ENCODE measurements at regions not wholly inside any gene's neighbourhood (a gene's known extent, or its start where the extent isn't known, plus 50 kb on each side); places are given as distances from the start of the nearest gene placed in this dataset.
A peak's percentile ranks its signal among the peaks of the same experiment; 100 is the strongest.

DNA sequence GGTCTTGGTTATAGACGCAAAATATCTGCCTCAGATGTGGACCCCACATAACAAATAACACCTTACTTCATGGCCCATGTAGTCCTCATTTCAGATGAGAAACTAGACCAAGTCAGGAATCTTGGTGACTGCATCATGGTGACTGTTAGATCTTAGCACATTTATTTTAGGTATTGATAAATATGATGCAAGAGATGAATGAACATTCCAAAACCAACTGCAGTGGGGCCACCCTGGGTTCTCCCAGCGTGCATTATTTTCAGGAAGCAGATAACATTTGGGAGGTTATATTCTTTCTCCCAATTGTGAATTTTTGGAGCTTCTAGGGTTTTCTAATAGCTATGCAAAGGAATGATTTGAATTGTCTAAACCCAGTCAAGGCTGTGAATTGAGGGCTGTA is 55.2 kb upstream of the PTGR2 start:
- Histone ChIP-seq H3K4me3 (ENCODE audit: low read depth in 1 of 3, low read length in 3 of 3) (no peak overlapping the region), H3K9ac (ENCODE audit: low read depth in 1 of 2, low read length in 2 of 2) (no peak overlapping the region), H3K36me3 (ENCODE audit: control insufficient read depth in 4 of 4, insufficient read depth in 3 of 4, low read depth in 1 of 4, low read length in 3 of 4) (no peaks in the 10 kb centered on the region), H3K9me3 (ENCODE audit: control insufficient read depth in 4 of 4, low read length in 3 of 4) (no peaks in the 10 kb centered on the region), H3K4me1 (ENCODE audit: control insufficient read depth in 4 of 4, insufficient read depth in 4 of 4, low read length in 3 of 4) (peaks cover 10 to 26% (median 23%) of the 10 kb centered on the region in 4 donors), H3K27ac (ENCODE audit: low read depth in 1 of 2, low read length in 2 of 2) (peak overlapping the region; percentile 6 to 74), H3K27me3 (ENCODE audit: control insufficient read depth in 4 of 4, insufficient read depth in 4 of 4, low read length in 3 of 4) (no peaks in the 10 kb centered on the region)
- 56% methylated on average over 2 of the region's 2 CpGs for WGBS
- TF ChIP-seq FOXA2 (IDR thresholded peaks at IDR 0.05), result no peak
- TF ChIP-seq RAD21 (IDR thresholded peaks at IDR 0.05), result no peak
- TF ChIP-seq GABPA (IDR thresholded peaks at IDR 0.05 in 1 of 2, conservative IDR thresholded peaks at IDR 0.05 in 1 of 2), result no peak
- TF ChIP-seq, protein P1, sequence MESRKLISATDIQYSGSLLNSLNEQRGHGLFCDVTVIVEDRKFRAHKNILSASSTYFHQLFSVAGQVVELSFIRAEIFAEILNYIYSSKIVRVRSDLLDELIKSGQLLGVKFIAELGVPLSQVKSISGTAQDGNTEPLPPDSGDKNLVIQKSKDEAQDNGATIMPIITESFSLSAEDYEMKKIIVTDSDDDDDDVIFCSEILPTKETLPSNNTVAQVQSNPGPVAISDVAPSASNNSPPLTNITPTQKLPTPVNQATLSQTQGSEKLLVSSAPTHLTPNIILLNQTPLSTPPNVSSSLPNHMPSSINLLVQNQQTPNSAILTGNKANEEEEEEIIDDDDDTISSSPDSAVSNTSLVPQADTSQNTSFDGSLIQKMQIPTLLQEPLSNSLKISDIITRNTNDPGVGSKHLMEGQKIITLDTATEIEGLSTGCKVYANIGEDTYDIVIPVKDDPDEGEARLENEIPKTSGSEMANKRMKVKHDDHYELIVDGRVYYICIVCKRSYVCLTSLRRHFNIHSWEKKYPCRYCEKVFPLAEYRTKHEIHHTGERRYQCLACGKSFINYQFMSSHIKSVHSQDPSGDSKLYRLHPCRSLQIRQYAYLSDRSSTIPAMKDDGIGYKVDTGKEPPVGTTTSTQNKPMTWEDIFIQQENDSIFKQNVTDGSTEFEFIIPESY (IDR thresholded peaks at IDR 0.05), result no peak
- TF ChIP-seq HNF4A (conservative IDR thresholded peaks at IDR 0.05), result no peak
- no peak for TF ChIP-seq RXRA (IDR thresholded peaks at IDR 0.05)
- no peak for TF ChIP-seq EGR1 (IDR thresholded peaks at IDR 0.05; ENCODE audit: low read depth in 2 of 2)
- TF ChIP-seq FOXA1 (IDR thresholded peaks at IDR 0.05), result no peak
- no peak for TF ChIP-seq SP1 (IDR thresholded peaks at IDR 0.05)
- no peak for TF ChIP-seq HNF4G (IDR thresholded peaks at IDR 0.05)
- TF ChIP-seq YY1 (IDR thresholded peaks at IDR 0.05), result no peak
- TF ChIP-seq, protein P2, sequence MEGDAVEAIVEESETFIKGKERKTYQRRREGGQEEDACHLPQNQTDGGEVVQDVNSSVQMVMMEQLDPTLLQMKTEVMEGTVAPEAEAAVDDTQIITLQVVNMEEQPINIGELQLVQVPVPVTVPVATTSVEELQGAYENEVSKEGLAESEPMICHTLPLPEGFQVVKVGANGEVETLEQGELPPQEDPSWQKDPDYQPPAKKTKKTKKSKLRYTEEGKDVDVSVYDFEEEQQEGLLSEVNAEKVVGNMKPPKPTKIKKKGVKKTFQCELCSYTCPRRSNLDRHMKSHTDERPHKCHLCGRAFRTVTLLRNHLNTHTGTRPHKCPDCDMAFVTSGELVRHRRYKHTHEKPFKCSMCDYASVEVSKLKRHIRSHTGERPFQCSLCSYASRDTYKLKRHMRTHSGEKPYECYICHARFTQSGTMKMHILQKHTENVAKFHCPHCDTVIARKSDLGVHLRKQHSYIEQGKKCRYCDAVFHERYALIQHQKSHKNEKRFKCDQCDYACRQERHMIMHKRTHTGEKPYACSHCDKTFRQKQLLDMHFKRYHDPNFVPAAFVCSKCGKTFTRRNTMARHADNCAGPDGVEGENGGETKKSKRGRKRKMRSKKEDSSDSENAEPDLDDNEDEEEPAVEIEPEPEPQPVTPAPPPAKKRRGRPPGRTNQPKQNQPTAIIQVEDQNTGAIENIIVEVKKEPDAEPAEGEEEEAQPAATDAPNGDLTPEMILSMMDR (IDR thresholded peaks at IDR 0.05; ENCODE audit: low read depth, low read length, missing input control), result no peak
- TF ChIP-seq, protein P3, sequence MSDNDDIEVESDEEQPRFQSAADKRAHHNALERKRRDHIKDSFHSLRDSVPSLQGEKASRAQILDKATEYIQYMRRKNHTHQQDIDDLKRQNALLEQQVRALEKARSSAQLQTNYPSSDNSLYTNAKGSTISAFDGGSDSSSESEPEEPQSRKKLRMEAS (IDR thresholded peaks at IDR 0.05), result no peak
- TF ChIP-seq, protein P4, sequence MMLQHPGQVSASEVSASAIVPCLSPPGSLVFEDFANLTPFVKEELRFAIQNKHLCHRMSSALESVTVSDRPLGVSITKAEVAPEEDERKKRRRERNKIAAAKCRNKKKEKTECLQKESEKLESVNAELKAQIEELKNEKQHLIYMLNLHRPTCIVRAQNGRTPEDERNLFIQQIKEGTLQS (IDR thresholded peaks at IDR 0.05), result no peak
- TF ChIP-seq, protein P5, sequence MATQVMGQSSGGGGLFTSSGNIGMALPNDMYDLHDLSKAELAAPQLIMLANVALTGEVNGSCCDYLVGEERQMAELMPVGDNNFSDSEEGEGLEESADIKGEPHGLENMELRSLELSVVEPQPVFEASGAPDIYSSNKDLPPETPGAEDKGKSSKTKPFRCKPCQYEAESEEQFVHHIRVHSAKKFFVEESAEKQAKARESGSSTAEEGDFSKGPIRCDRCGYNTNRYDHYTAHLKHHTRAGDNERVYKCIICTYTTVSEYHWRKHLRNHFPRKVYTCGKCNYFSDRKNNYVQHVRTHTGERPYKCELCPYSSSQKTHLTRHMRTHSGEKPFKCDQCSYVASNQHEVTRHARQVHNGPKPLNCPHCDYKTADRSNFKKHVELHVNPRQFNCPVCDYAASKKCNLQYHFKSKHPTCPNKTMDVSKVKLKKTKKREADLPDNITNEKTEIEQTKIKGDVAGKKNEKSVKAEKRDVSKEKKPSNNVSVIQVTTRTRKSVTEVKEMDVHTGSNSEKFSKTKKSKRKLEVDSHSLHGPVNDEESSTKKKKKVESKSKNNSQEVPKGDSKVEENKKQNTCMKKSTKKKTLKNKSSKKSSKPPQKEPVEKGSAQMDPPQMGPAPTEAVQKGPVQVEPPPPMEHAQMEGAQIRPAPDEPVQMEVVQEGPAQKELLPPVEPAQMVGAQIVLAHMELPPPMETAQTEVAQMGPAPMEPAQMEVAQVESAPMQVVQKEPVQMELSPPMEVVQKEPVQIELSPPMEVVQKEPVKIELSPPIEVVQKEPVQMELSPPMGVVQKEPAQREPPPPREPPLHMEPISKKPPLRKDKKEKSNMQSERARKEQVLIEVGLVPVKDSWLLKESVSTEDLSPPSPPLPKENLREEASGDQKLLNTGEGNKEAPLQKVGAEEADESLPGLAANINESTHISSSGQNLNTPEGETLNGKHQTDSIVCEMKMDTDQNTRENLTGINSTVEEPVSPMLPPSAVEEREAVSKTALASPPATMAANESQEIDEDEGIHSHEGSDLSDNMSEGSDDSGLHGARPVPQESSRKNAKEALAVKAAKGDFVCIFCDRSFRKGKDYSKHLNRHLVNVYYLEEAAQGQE (IDR thresholded peaks at IDR 0.05), result no peak
- no peak for TF ChIP-seq TAF1 (conservative IDR thresholded peaks at IDR 0.05)
- TF ChIP-seq NR2F2 (IDR thresholded peaks at IDR 0.05), result no peak
- TF ChIP-seq JUND (IDR thresholded peaks at IDR 0.05), result no peak
- no peak for DNase-seq (ENCODE audit: low spot score)

Data from liver (tissue), 8 donors.